ENCODE measurements at regions not wholly inside any gene's neighbourhood (a gene's known extent, or its start where the extent isn't known, plus 50 kb on each side); places are given as distances from the start of the nearest gene placed in this dataset.

DNA sequence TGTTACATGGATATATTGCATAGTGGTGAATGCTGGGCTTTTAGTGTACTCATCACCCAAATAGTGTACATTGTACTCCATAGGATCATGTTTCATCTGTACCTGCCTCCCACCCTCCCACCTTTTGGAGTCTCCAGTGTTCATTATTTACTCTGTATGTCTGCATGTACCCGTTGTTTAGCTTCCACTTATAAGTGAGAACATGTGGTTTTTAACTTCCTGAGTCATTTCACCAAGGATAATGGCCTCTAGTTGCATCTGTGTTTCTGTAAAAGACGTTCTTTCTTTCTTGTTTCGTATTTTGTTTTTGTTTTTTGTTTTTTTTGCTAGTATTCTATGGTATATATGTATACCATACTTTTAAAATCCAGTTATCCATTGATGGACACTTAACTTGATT lies 107.5 kb downstream of the MSTN start:
- no peak for TF ChIP-seq CTCF (conservative IDR thresholded peaks at IDR 0.05; ENCODE audit: low read length)
- no peak for TF ChIP-seq EZH2phosphoT487 (IDR thresholded peaks at IDR 0.05; ENCODE audit: borderline replicate concordance)
